Lower lobe of right lung (tissue), 2 donors: ENCODE measurements at regions not wholly inside any gene's neighbourhood (a gene's known extent, or its start where the extent isn't known, plus 50 kb on each side); places are given as distances from the start of the nearest gene placed in this dataset.

Experiments used
- ATAC-seq, 2 donors: fragments of 200-7000 bp; cut with Tn5 transposase; one replicate each; pipeline ENCODE4 v1.9.1; 2020 to 2022; ENCODE audit warnings: mild to moderate bottlenecking in 2 of 2, moderate library complexity in 2 of 2
- DNase-seq: peaks from one replicate; pipeline ENCODE4 v3.0.0-alpha.2; 2020
- H3K27ac ChIP-seq: fragments of 200-600 bp; one replicate; pipeline ENCODE4 v1.8.0; 2022
- H3K27me3 ChIP-seq: fragments of 200-600 bp; one replicate; pipeline ENCODE4 v1.8.0; 2022; ENCODE audit warnings: low read depth
- H3K36me3 ChIP-seq: fragments of 200-600 bp; one replicate; pipeline ENCODE4 v1.8.0; 2022; ENCODE audit warnings: mild to moderate bottlenecking
- H3K4me1 ChIP-seq: fragments of 200-600 bp; one replicate; pipeline ENCODE4 v1.8.0; 2022
- H3K4me3 ChIP-seq: fragments of 200-600 bp; one replicate; pipeline ENCODE4 v1.8.0; 2022; ENCODE audit warnings: mild to moderate bottlenecking
- H3K9me3 ChIP-seq: fragments of 200-600 bp; one replicate; pipeline ENCODE4 v1.8.0; 2022
- CTCF ChIP-seq: fragments of 200-600 bp; IDR thresholded peaks from one replicate; pipeline ENCODE4 v1.8.0; 2022; ENCODE audit warnings: antibody characterized with exemption, mild to moderate bottlenecking
- intact Hi-C: fragments of 100-400 bp; cut with DNase I; formaldehyde crosslinking; loops from one replicate; pipeline ENCODE4 v1.11.0; 2022
- donor health status: DM: no; HTN: yes; CAD: no; lungs with severe emphysema.

DNA sequence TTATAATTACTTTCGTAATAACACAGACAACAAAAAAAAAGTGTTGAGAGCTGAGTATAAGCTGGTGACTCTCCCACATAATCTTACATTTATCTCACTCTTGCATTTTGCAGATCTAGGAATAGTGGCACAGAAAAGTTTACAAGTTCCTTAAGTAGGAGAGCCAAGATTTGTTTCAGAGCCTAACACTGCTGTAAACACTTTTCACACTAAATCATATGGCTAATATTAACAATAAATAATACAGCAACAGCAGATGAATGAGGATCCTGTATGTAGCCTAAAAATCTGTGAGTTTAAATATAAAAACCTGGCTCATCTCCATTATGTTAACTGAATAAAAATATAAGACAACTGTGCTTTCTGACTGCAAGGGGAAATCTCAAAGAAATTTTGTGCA lies 846.5 kb upstream of the ADAMTS5 start:
- DNase-seq, result no peak
- no peak for TF ChIP-seq CTCF
- Histone ChIP-seq H3K4me1 (peaks cover 6% of the 10 kb centered on the region), H3K27me3 (no peaks in the 10 kb centered on the region), H3K36me3 (no peaks in the 10 kb centered on the region), H3K27ac (no peak overlapping the region), H3K4me3 (no peak overlapping the region), H3K9me3 (no peaks in the 10 kb centered on the region)
- intact Hi-C loops, result no loop called here
- no peak for ATAC-seq

GRCh38 chr21:27812279-27812678 lies 845.4 kb upstream of the ADAMTS5 start:
- Histone ChIP-seq H3K9me3 (no peaks in the 10 kb centered on the region), H3K36me3 (no peaks in the 10 kb centered on the region), H3K27me3 (no peaks in the 10 kb centered on the region), H3K4me1 (no peaks in the 10 kb centered on the region), H3K27ac (no peak overlapping the region), H3K4me3 (no peak overlapping the region)
- ATAC-seq (no peak), DNase-seq (no peak)
- no peak for TF ChIP-seq CTCF
- intact Hi-C loops, result no loop called here

DNA sequence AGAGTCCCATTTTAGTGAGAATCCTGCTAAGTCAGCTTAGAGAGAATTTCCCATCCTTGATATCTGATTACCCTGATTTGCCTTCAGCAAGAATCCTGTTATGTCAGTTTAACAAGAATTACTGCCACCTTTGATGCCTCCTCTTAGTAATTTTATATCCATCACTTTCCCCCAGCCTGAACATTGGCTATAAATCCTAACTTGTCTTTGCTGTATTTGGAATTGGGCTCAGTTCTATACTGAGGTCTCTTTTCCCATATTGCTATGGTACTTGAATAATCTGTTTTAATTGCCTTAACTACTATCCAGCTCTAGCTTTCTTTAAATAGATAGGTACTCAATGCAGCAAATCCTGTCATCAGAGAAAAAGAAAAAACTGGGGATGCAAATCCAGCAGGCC lies 842.0 kb upstream of the ADAMTS5 start:
- DNase-seq (no peak), ATAC-seq (no peak)
- Histone ChIP-seq H3K36me3 (no peaks in the 10 kb centered on the region), H3K9me3 (no peaks in the 10 kb centered on the region), H3K4me1 (no peaks in the 10 kb centered on the region), H3K27ac (no peak overlapping the region), H3K27me3 (no peaks in the 10 kb centered on the region), H3K4me3 (no peak overlapping the region)
- intact Hi-C loops, result no loop called here
- TF ChIP-seq CTCF, result no peak

GRCh38 chr21:27807596-27807995 lies 840.7 kb upstream of the ADAMTS5 start:
- Histone ChIP-seq H3K4me1 (no peaks in the 10 kb centered on the region), H3K9me3 (no peaks in the 10 kb centered on the region), H3K4me3 (no peak overlapping the region), H3K27ac (no peak overlapping the region), H3K36me3 (no peaks in the 10 kb centered on the region), H3K27me3 (no peaks in the 10 kb centered on the region)
- DNase-seq (no peak), ATAC-seq (no peak)
- intact Hi-C loops, result no loop called here
- TF ChIP-seq CTCF, result no peak

GRCh38 chr21:27806281-27806680 lies 839.4 kb upstream of the ADAMTS5 start:
- no peaks in the 10 kb centered on the region for H3K4me1 ChIP-seq
- intact Hi-C loops, result no loop called here
- H3K4me3 ChIP-seq, result no peak overlapping the region
- ATAC-seq (no peak), DNase-seq (no peak)
- no peaks in the 10 kb centered on the region for H3K36me3 ChIP-seq
- H3K9me3 ChIP-seq, result no peaks in the 10 kb centered on the region
- no peak overlapping the region for H3K27ac ChIP-seq
- TF ChIP-seq CTCF, result no peak
- no peaks in the 10 kb centered on the region for H3K27me3 ChIP-seq

- intact Hi-C loops, result no loop called here
- ATAC-seq, result no peak
Measured at GRCh38 chr21:27805696-27806095, 838.8 kb upstream of the ADAMTS5 start.

More at GRCh38 chr21:27805696-27806095, 838.8 kb upstream of the ADAMTS5 start:
- Histone ChIP-seq H3K4me3 (no peak overlapping the region), H3K4me1 (no peaks in the 10 kb centered on the region), H3K36me3 (no peaks in the 10 kb centered on the region), H3K9me3 (no peaks in the 10 kb centered on the region), H3K27me3 (no peaks in the 10 kb centered on the region), H3K27ac (no peak overlapping the region)
- no peak for DNase-seq
- no peak for TF ChIP-seq CTCF
